ENCODE measurements at regions not wholly inside any gene's neighbourhood (a gene's known extent, or its start where the extent isn't known, plus 50 kb on each side); places are given as distances from the start of the nearest gene placed in this dataset.
"Not testable (repeated sequence)": the region's sequence is repeated elsewhere in the genome, so short reads cannot be mapped to it uniquely, and the experiment has no call there.

GRCh38 chr12:83432176-83432719 lies 745.5 kb downstream of the TMTC2 start:
- H3K4me1 Mint-ChIP-seq = no peaks in the 10 kb centered on the region

DNA sequence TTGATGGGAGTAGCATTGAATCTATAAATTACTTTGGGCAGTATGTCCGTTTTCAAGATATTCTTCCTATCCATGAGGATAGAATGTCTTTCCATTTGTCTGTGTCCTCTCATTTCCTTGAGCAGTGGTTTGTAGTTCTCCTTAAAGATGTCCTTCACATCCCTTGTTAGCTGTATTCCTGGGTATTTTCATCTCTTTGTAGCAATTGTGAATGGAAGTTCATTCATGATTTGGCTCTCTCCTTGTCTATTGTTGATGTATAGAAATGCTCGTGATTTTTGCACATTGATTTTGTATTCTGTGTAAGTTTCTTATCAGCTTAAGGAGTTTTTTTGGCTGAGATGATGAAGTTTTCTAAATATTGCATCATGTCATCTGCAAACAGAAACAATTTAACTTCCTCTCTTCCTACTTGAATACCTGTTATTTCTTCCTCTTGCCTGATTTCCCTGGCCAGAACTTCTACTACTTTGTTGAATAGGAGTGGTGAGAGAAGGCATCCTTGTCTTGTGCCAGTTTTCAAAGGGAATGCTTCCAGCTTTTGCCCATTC lies 741.0 kb downstream of the TMTC2 start:
- H3K27ac Mint-ChIP-seq; ATAC-seq (ENCODE audit: low read depth); POLR2A ChIA-PET; CTCF ChIA-PET; DNase-seq; H3K36me3 Mint-ChIP-seq (ENCODE audit: low read depth); H3K4me1 Mint-ChIP-seq; H3K27me3 Mint-ChIP-seq; H3K9me3 Mint-ChIP-seq; intact Hi-C loops (cut with micrococcal nuclease); H3K4me3 Mint-ChIP-seq: not testable (repeated sequence)

More at GRCh38 chr12:83432176-83432719, 745.5 kb downstream of the TMTC2 start:
- no peaks in the 10 kb centered on the region for H3K36me3 Mint-ChIP-seq (ENCODE audit: low read depth)
- H3K4me3 Mint-ChIP-seq = no peak overlapping the region
- no peak overlapping the region for H3K27ac Mint-ChIP-seq
- ATAC-seq (ENCODE audit: low read depth) (no peak), DNase-seq (no peak)
- ChIA-PET CTCF (no interaction called here), POLR2A (no interaction called here)
- intact Hi-C loops (cut with micrococcal nuclease) = no loop called here
- H3K27me3 Mint-ChIP-seq = no peaks in the 10 kb centered on the region
- peaks cover 6% of the 10 kb centered on the region for H3K9me3 Mint-ChIP-seq
- TF ChIP-seq CTCF (IDR thresholded peaks at IDR 0.05) = no peak

DNA sequence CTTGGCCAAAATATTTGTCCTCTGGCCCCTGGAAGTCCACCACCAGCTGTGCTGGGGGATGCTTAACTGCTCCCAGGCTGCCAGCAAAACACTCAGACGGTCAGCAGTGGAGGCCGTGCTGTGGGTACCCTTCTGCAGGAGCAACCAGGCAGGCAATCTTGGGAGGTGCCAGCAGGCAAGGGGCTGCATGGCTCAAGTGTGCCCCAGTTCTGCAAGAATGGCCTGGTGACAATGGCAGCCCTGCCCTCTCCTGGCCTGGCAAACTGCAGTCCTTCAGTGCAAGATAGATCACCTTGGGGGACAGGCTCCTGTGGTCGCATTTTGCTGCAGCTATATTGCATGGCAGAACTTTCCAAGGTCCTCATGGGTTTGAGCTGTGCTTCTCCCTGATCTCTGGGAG lies 728.3 kb downstream of the TMTC2 start:
- no peak overlapping the region for H3K4me3 Mint-ChIP-seq
- no peaks in the 10 kb centered on the region for H3K27me3 Mint-ChIP-seq
- H3K9me3 Mint-ChIP-seq = peaks cover 2% of the 10 kb centered on the region
- no peak for TF ChIP-seq CTCF (IDR thresholded peaks at IDR 0.05)
- no peak for DNase-seq
- intact Hi-C loops (cut with micrococcal nuclease) = no loop called here
- ChIA-PET POLR2A (no interaction called here), CTCF (no interaction called here)
- ATAC-seq (ENCODE audit: low read depth) = no peak
- H3K36me3 Mint-ChIP-seq (ENCODE audit: low read depth) = no peaks in the 10 kb centered on the region
- H3K27ac Mint-ChIP-seq = no peak overlapping the region
- H3K4me1 Mint-ChIP-seq = no peaks in the 10 kb centered on the region

DNA sequence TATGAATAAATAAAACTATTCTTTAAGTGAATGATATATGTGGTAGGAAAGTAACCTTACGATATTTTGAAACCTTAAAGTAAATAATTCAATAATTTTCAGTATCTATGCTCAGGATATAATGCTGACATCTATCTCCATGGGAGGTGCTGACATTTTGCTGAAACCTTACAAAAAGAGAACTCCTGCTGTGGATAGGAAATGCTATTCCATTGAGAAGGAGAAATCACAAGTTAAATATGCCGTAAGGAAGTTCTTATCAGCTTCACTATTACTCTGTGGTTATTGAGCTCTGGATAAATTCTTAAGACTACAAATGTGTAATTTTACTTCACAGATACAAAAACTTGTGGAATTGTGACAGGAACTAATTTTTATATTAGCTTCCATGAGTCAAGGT lies 722.1 kb downstream of the TMTC2 start:
- Mint-ChIP-seq H3K4me1 (no peaks in the 10 kb centered on the region), H3K36me3 (ENCODE audit: low read depth) (no peaks in the 10 kb centered on the region), H3K9me3 (peaks cover 2% of the 10 kb centered on the region), H3K27ac (no peak overlapping the region), H3K27me3 (no peaks in the 10 kb centered on the region), H3K4me3 (no peak overlapping the region)
- CTCF ChIA-PET = no interaction called here
- DNase-seq = no peak
- ATAC-seq (ENCODE audit: low read depth) = no peak
- POLR2A ChIA-PET = no interaction called here
- intact Hi-C loops (cut with micrococcal nuclease) = no loop called here
- TF ChIP-seq CTCF (IDR thresholded peaks at IDR 0.05) = no peak

- H3K27me3 Mint-ChIP-seq = no peaks in the 10 kb centered on the region
- no peaks in the 10 kb centered on the region for H3K36me3 Mint-ChIP-seq (ENCODE audit: low read depth)
- CTCF ChIA-PET = no interaction called here
- H3K4me1 Mint-ChIP-seq = no peaks in the 10 kb centered on the region
- peaks cover 2% of the 10 kb centered on the region for H3K9me3 Mint-ChIP-seq
- no peak for DNase-seq
- POLR2A ChIA-PET = no interaction called here
- no peak overlapping the region for H3K4me3 Mint-ChIP-seq
- H3K27ac Mint-ChIP-seq = no peak overlapping the region
- intact Hi-C loops (cut with micrococcal nuclease) = no loop called here
- no peak for TF ChIP-seq CTCF (IDR thresholded peaks at IDR 0.05)
- ATAC-seq (ENCODE audit: low read depth) = no peak
These were observed 721.4 kb downstream of the TMTC2 start for GRCh38 chr12:83408146-83408545.

DNA sequence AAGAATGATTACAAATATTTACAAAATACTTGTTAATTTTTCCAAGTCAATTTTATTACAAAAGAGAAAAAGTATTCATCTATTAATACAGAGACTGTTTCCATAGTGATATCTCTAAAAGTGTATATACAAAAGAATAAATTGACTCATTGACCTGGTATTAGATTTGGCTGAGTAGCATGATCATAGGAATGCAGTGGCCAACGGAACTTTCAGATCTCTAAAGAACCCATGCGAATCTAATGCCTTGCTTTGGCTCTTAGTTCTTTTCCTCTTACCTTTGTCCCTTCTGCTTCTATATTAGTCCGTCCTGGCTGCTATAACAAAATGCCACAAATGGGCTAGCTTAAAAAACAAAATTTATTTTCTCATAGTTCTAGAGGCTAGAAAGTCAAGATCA lies 717.8 kb downstream of the TMTC2 start:
- no peak overlapping the region for H3K27ac Mint-ChIP-seq
- H3K9me3 Mint-ChIP-seq = peaks cover 2% of the 10 kb centered on the region
- no peak overlapping the region for H3K4me3 Mint-ChIP-seq
- H3K4me1 Mint-ChIP-seq = no peaks in the 10 kb centered on the region
- no peaks in the 10 kb centered on the region for H3K36me3 Mint-ChIP-seq (ENCODE audit: low read depth)
- DNase-seq = no peak
- ATAC-seq (ENCODE audit: low read depth) = no peak
- ChIA-PET CTCF (no interaction called here), POLR2A (no interaction called here)
- H3K27me3 Mint-ChIP-seq = no peaks in the 10 kb centered on the region
- intact Hi-C loops (cut with micrococcal nuclease) = no loop called here
- no peak for TF ChIP-seq CTCF (IDR thresholded peaks at IDR 0.05)

All from activated B cell treated with CpG ODN at 0.5 μM for 24 hours (primary cell).